Keratinocyte (primary cell): ENCODE measurements at regions not wholly inside any gene's neighbourhood (a gene's known extent, or its start where the extent isn't known, plus 50 kb on each side); places are given as distances from the start of the nearest gene placed in this dataset.

Experiments used
- DNase-seq: peaks from one replicate; pipeline ENCODE4 v3.0.0-alpha.2; 2011; ENCODE audit warnings: low read depth, missing footprints, low spot score
- FAIRE-seq: peaks from 2 replicates; lab custom pipeline; 2011; peaks lifted over from hg19 to GRCh38; lab: Jason Lieb, UNC
- H2AFZ ChIP-seq: 2 replicates; pipeline ENCODE4 v1.6.0; 2012; ENCODE audit warnings: low read length, control low read depth, inconsistent platforms; ENCODE audit not compliant: control insufficient read depth
- H3K27ac ChIP-seq: 2 replicates; pipeline ENCODE4 v1.5.1; 2011; ENCODE audit warnings: low read length; ENCODE audit not compliant: control insufficient read depth, insufficient read depth
- H3K27me3 ChIP-seq: 3 replicates; pipeline ENCODE4 v1.6.0; 2011; ENCODE audit warnings: low read length; ENCODE audit not compliant: control insufficient read depth, insufficient read depth; ENCODE audit errors: extremely low read depth
- H3K36me3 ChIP-seq, 2 experiments: 2 replicates in 1 of 2; 3 replicates in 1 of 2; pipeline ENCODE4 v1.5.1; 2011; ENCODE audit warnings: low read length in 2 of 2, mild to moderate bottlenecking in 1 of 2; ENCODE audit not compliant: control insufficient read depth in 2 of 2, insufficient read depth in 2 of 2; ENCODE audit errors: extremely low read depth in 1 of 2
- H3K4me1 ChIP-seq: 3 replicates; pipeline ENCODE4 v1.5.1; 2011; ENCODE audit warnings: low read length; ENCODE audit not compliant: control insufficient read depth, insufficient read depth; ENCODE audit errors: extremely low read depth
- H3K4me2 ChIP-seq: 3 replicates; pipeline ENCODE4 v1.6.0; 2011; ENCODE audit warnings: low read depth, low read length; ENCODE audit not compliant: control insufficient read depth, insufficient read depth; ENCODE audit errors: extremely low read depth
- H3K4me3 ChIP-seq, 3 experiments: fragments of 200-600 bp in 1 of 3; sonication (generic) in 1 of 3; 2 replicates in 2 of 3; 3 replicates in 1 of 3; pipeline ENCODE4 v1.5.1; 2011 to 2016; ENCODE audit warnings: low read length in 3 of 3, mild to moderate bottlenecking in 3 of 3, control low read depth in 2 of 3, inconsistent platforms in 1 of 3, low read depth in 1 of 3, mixed read lengths in 1 of 3, mixed run types in 1 of 3, moderate library complexity in 1 of 3; ENCODE audit not compliant: control insufficient read depth in 2 of 3, insufficient read depth in 2 of 3; ENCODE audit errors: extremely low read depth in 1 of 3
- H3K79me2 ChIP-seq: 2 replicates; pipeline ENCODE4 v1.6.0; 2012; ENCODE audit warnings: low read length; ENCODE audit not compliant: control insufficient read depth, insufficient read depth
- H3K9ac ChIP-seq: 3 replicates; pipeline ENCODE4 v1.6.0; 2011; ENCODE audit warnings: low read length; ENCODE audit not compliant: control insufficient read depth, insufficient read depth; ENCODE audit errors: extremely low read depth
- H3K9me1 ChIP-seq: 3 replicates; pipeline ENCODE4 v1.6.0; 2011; ENCODE audit warnings: low read length; ENCODE audit not compliant: control insufficient read depth, insufficient read depth; ENCODE audit errors: extremely low read depth
- H3K9me3 ChIP-seq: 2 replicates; pipeline ENCODE4 v1.5.1; 2012; ENCODE audit warnings: low read depth, low read length; ENCODE audit not compliant: control insufficient read depth
- H4K20me1 ChIP-seq: 3 replicates; pipeline ENCODE4 v1.6.0; 2011; ENCODE audit warnings: low read length; ENCODE audit not compliant: control insufficient read depth, insufficient read depth; ENCODE audit errors: extremely low read depth
- CTCF ChIP-seq, 3 experiments: IDR thresholded peaks in 1 of 3; conservative IDR thresholded peaks in 1 of 3; optimal IDR thresholded peaks in 1 of 3; 2 replicates in 2 of 3; 3 replicates in 1 of 3; pipeline versions ENCODE3 to v1.5.1; 2011; ENCODE audit warnings: low read length in 3 of 3, mild to moderate bottlenecking in 3 of 3, moderate library complexity in 2 of 3, control low read depth in 1 of 3, inconsistent platforms in 1 of 3; ENCODE audit not compliant: insufficient read depth in 2 of 3; ENCODE audit errors: extremely low read depth in 1 of 3
- EZH2 ChIP-seq: IDR thresholded peaks from one replicate; pipeline ENCODE4 v1.6.1; 2012; ENCODE audit warnings: inconsistent platforms, mild to moderate bottlenecking, low read length, moderate library complexity
- dilution Hi-C: fragments of 300-500 bp; cut with MboI; formaldehyde crosslinking; loops from one replicate; pipeline ENCODE4 v1.7.0; 2020; ENCODE audit warnings: low sequenced_read_pairs; ENCODE audit not compliant: extremely low pct_ligation_motif_present

DNA sequence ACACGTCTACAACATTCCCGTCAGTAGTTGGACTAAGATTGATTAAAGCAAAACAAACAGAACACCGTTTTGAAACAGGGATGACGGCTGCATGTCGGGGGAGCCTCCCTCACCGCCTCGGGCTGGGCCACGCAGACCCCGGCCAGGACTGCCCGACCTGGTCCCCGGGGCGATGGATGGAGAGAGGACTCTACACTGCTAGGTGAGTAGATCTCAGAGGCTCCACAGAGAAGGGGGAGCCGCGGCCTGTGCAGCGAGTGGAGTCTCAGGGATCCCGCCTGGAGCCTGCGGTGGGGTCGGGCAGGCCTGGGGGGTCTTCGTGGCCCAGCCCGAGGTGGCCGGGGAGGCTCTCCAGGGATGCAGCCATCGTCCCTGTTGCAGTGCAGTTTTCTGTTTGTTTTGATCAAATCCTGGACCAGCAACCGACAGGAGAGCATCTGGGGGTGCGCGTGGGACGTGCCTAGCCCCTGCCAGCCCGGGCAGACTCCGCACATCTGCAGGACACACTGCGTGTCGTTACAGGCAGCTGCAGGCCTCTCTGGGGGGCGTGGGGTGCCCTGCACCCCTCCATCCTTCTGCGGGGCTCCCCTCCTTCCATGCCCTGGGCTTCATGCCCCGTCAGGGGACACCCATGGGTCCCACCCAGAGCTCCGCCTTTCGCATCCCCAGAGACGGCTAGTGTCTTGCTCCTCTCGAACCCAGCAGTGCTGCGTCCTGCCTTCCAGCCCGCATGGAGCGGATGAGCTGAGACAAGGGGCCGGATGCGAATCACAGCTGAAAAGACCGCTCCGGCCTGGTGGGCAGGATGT is 143.6 kb downstream of the RTP5 start:
- H3K4me1 ChIP-seq, result no peaks in the 10 kb centered on the region
- H3K4me3 ChIP-seq, result no peak overlapping the region
- H3K9ac ChIP-seq, result no peak overlapping the region
- DNase-seq (no peak), FAIRE-seq (no peak)
- H3K4me2 ChIP-seq, result no peak overlapping the region
- no peaks in the 10 kb centered on the region for H3K36me3 ChIP-seq
- H4K20me1 ChIP-seq, result no peaks in the 10 kb centered on the region
- H2AFZ ChIP-seq, result no peak overlapping the region
- no peaks in the 10 kb centered on the region for H3K9me3 ChIP-seq
- H3K27me3 ChIP-seq, result peaks cover 15% of the 10 kb centered on the region
- no peak overlapping the region for H3K27ac ChIP-seq
- no peaks in the 10 kb centered on the region for H3K79me2 ChIP-seq
- no peak for TF ChIP-seq CTCF (optimal IDR thresholded peaks at IDR 0.05 in 1 of 3, IDR thresholded peaks at IDR 0.05 in 1 of 3, conservative IDR thresholded peaks at IDR 0.05 in 1 of 3; ENCODE audit: extremely low read depth in 1 of 3, insufficient read depth in 2 of 3, low read length in 3 of 3)
- TF ChIP-seq EZH2, result no peak
- dilution Hi-C loops, result no loop called here
- no peaks in the 10 kb centered on the region for H3K9me1 ChIP-seq

- no peaks in the 10 kb centered on the region for H3K4me1 ChIP-seq
- H3K4me3 ChIP-seq, result no peak overlapping the region
- H3K27ac ChIP-seq, result no peak overlapping the region
- no peak overlapping the region for H3K9ac ChIP-seq
- no peak overlapping the region for H2AFZ ChIP-seq
- no peaks in the 10 kb centered on the region for H3K9me1 ChIP-seq
- TF ChIP-seq CTCF (optimal IDR thresholded peaks at IDR 0.05 in 1 of 3, IDR thresholded peaks at IDR 0.05 in 1 of 3, conservative IDR thresholded peaks at IDR 0.05 in 1 of 3; ENCODE audit: extremely low read depth in 1 of 3, insufficient read depth in 2 of 3, low read length in 3 of 3) (no peak), EZH2 (no peak)
- H3K9me3 ChIP-seq, result no peaks in the 10 kb centered on the region
- no peaks in the 10 kb centered on the region for H4K20me1 ChIP-seq
- H3K4me2 ChIP-seq, result no peak overlapping the region
- no peaks in the 10 kb centered on the region for H3K79me2 ChIP-seq
- dilution Hi-C loops, result no loop called here
- FAIRE-seq (no peak), DNase-seq (no peak)
- H3K36me3 ChIP-seq, result no peaks in the 10 kb centered on the region
- H3K27me3 ChIP-seq, result peaks cover 15% of the 10 kb centered on the region
Observed at GRCh38 chr2:242013771-242014170, 144.2 kb downstream of the RTP5 start.
